GM12892 (cell line): ENCODE measurements at regions not wholly inside any gene's neighbourhood (a gene's known extent, or its start where the extent isn't known, plus 50 kb on each side); places are given as distances from the start of the nearest gene placed in this dataset.

ENCODE experiments used
- DNase-seq: peaks from one replicate; pipeline ENCODE4 v3.0.0; 2011; ENCODE audit not compliant: insufficient read length
- FAIRE-seq: peaks from 2 replicates; lab custom pipeline; 2011; peaks lifted over from hg19 to GRCh38; lab: Jason Lieb, UNC
- POLR2A ChIP-seq: IDR thresholded peaks from 2 replicates; pipeline ENCODE4 v1.6.1; 2011; ENCODE audit warnings: low read depth, low read length, control low read depth
- POLR2AphosphoS5 ChIP-seq: IDR thresholded peaks from 2 replicates; pipeline ENCODE4 v1.6.1; 2011; ENCODE audit warnings: low read depth, low read length, control low read depth
- TAF1 ChIP-seq: IDR thresholded peaks from 2 replicates; pipeline ENCODE4 v1.6.1; 2011; ENCODE audit warnings: low read depth, mild to moderate bottlenecking, control low read depth, low read length, borderline replicate concordance

- TF ChIP-seq POLR2A (no peak), TAF1 (no peak), POLR2AphosphoS5 (no peak)
- FAIRE-seq = no peak
- no peak for DNase-seq
These were observed 405.9 kb downstream of the PLK2 start for GRCh38 chr5:58054018-58054417.

- DNase-seq (no peak), FAIRE-seq (no peak)
- TF ChIP-seq POLR2A (no peak), TAF1 (no peak), POLR2AphosphoS5 (no peak)
These were observed 410.9 kb downstream of the PLK2 start for GRCh38 chr5:58048954-58049353.

GRCh38 chr5:58048185-58048925, 411.5 kb downstream of the PLK2 start:
- DNase-seq (no peak), FAIRE-seq (no peak)
- no peak for TF ChIP-seq POLR2AphosphoS5
- TF ChIP-seq TAF1 = no peak
- TF ChIP-seq POLR2A = no peak

GRCh38 chr5:58046371-58046770, 413.5 kb downstream of the PLK2 start:
- FAIRE-seq = no peak

GRCh38 chr5:58044166-58044565, 415.7 kb downstream of the PLK2 start:
- FAIRE-seq = no peak
- no peak for DNase-seq
- TF ChIP-seq POLR2A (no peak), TAF1 (no peak), POLR2AphosphoS5 (no peak)

More at GRCh38 chr5:58046371-58046770, 413.5 kb downstream of the PLK2 start:
- TF ChIP-seq POLR2AphosphoS5 (no peak), TAF1 (no peak), POLR2A (no peak)
- DNase-seq = no peak

- TF ChIP-seq TAF1 (no peak), POLR2AphosphoS5 (no peak), POLR2A (no peak)
- no peak for FAIRE-seq
- no peak for DNase-seq
These were observed 416.6 kb downstream of the PLK2 start for GRCh38 chr5:58043032-58043945.

GRCh38 chr5:58041884-58042283, 418.0 kb downstream of the PLK2 start:
- FAIRE-seq (no peak), DNase-seq (no peak)
- TF ChIP-seq POLR2AphosphoS5 = no peak
- no peak for TF ChIP-seq TAF1
- no peak for TF ChIP-seq POLR2A

- TF ChIP-seq POLR2AphosphoS5 (no peak), POLR2A (no peak), TAF1 (no peak)
- no peak for FAIRE-seq
- DNase-seq = no peak
These were observed 419.0 kb downstream of the PLK2 start for GRCh38 chr5:58040846-58041245.

GRCh38 chr5:58040044-58040443, 419.8 kb downstream of the PLK2 start:
- DNase-seq (no peak), FAIRE-seq (no peak)
- TF ChIP-seq TAF1 (no peak), POLR2A (no peak), POLR2AphosphoS5 (no peak)

- FAIRE-seq = no peak
- TF ChIP-seq TAF1 (no peak), POLR2AphosphoS5 (no peak), POLR2A (no peak)
- no peak for DNase-seq
These were observed 422.0 kb downstream of the PLK2 start for GRCh38 chr5:58037899-58038298.

GRCh38 chr5:58025809-58026208, 434.1 kb downstream of the PLK2 start:
- TF ChIP-seq POLR2AphosphoS5 (no peak), TAF1 (no peak), POLR2A (no peak)
- FAIRE-seq = no peak
- no peak for DNase-seq

- no peak for TF ChIP-seq TAF1
- TF ChIP-seq POLR2A = no peak
- no peak for TF ChIP-seq POLR2AphosphoS5
- DNase-seq (no peak), FAIRE-seq (no peak)
These were observed 435.7 kb downstream of the PLK2 start for GRCh38 chr5:58024151-58024550.

- DNase-seq = no peak
- no peak for TF ChIP-seq POLR2AphosphoS5
- TF ChIP-seq POLR2A = no peak
- TF ChIP-seq TAF1 = no peak
- no peak for FAIRE-seq
These were observed 437.8 kb downstream of the PLK2 start for GRCh38 chr5:58022055-58022454.
